ENCODE measurements at regions not wholly inside any gene's neighbourhood (a gene's known extent, or its start where the extent isn't known, plus 50 kb on each side); places are given as distances from the start of the nearest gene placed in this dataset.

GRCh38 chr10:36094096-36094495, 452.0 kb upstream of the FZD8 start:
- Histone ChIP-seq H3K4me1 (ENCODE audit: low read depth) (no peaks in the 10 kb centered on the region), H3K4me3 (no peak overlapping the region), H3K36me3 (ENCODE audit: low read depth) (no peaks in the 10 kb centered on the region), H3K9me3 (no peaks in the 10 kb centered on the region)
- intact Hi-C loops (cut with DNase I, micrococcal nuclease) = no loop called here
- DNase-seq (no peak), ATAC-seq (no peak)
- TF ChIP-seq CTCF (IDR thresholded peaks at IDR 0.05) = no peak

- Histone ChIP-seq H3K36me3 (ENCODE audit: low read depth) (no peaks in the 10 kb centered on the region), H3K9me3 (no peaks in the 10 kb centered on the region), H3K4me1 (ENCODE audit: low read depth) (no peaks in the 10 kb centered on the region), H3K4me3 (no peak overlapping the region)
- TF ChIP-seq CTCF (IDR thresholded peaks at IDR 0.05) = no peak
- intact Hi-C loops (cut with DNase I, micrococcal nuclease) = no loop called here
- ATAC-seq (no peak), DNase-seq (no peak)
Measured at GRCh38 chr10:36092116-36092515, 450.0 kb upstream of the FZD8 start.

- intact Hi-C loops (cut with DNase I, micrococcal nuclease) = no loop called here
- Histone ChIP-seq H3K4me3 (no peak overlapping the region), H3K4me1 (ENCODE audit: low read depth) (no peaks in the 10 kb centered on the region), H3K9me3 (no peaks in the 10 kb centered on the region), H3K36me3 (ENCODE audit: low read depth) (no peaks in the 10 kb centered on the region)
- TF ChIP-seq CTCF (IDR thresholded peaks at IDR 0.05) = no peak
- ATAC-seq (no peak), DNase-seq (no peak)
Measured at GRCh38 chr10:36091007-36091406, 448.9 kb upstream of the FZD8 start.

GRCh38 chr10:36089790-36090440, 447.8 kb upstream of the FZD8 start:
- no peak overlapping the region for H3K4me3 ChIP-seq
- intact Hi-C loops (cut with DNase I, micrococcal nuclease) = no loop called here
- H3K4me1 ChIP-seq (ENCODE audit: low read depth) = no peaks in the 10 kb centered on the region
- no peak for TF ChIP-seq CTCF (IDR thresholded peaks at IDR 0.05)
- no peaks in the 10 kb centered on the region for H3K9me3 ChIP-seq
- H3K36me3 ChIP-seq (ENCODE audit: low read depth) = no peaks in the 10 kb centered on the region
- DNase-seq (no peak), ATAC-seq (no peak)

- ATAC-seq = no peak
- H3K9me3 ChIP-seq = no peaks in the 10 kb centered on the region
- intact Hi-C loops (cut with DNase I, micrococcal nuclease) = no loop called here
- H3K4me1 ChIP-seq (ENCODE audit: low read depth) = no peaks in the 10 kb centered on the region
- H3K36me3 ChIP-seq (ENCODE audit: low read depth) = no peaks in the 10 kb centered on the region
- H3K4me3 ChIP-seq = no peak overlapping the region
- DNase-seq = no peak
- no peak for TF ChIP-seq CTCF (IDR thresholded peaks at IDR 0.05)
Measured at GRCh38 chr10:36087006-36088005, 445.2 kb upstream of the FZD8 start.
